ENCODE measurements at regions not wholly inside any gene's neighbourhood (a gene's known extent, or its start where the extent isn't known, plus 50 kb on each side); places are given as distances from the start of the nearest gene placed in this dataset.

GRCh38 chr12:111112311-111113098, 192.1 kb upstream of the MYL2 start:
- TF ChIP-seq CTCF (IDR thresholded peaks at IDR 0.05; ENCODE audit: borderline replicate concordance): no peak
- intact Hi-C loops (cut with micrococcal nuclease): no loop called here

DNA sequence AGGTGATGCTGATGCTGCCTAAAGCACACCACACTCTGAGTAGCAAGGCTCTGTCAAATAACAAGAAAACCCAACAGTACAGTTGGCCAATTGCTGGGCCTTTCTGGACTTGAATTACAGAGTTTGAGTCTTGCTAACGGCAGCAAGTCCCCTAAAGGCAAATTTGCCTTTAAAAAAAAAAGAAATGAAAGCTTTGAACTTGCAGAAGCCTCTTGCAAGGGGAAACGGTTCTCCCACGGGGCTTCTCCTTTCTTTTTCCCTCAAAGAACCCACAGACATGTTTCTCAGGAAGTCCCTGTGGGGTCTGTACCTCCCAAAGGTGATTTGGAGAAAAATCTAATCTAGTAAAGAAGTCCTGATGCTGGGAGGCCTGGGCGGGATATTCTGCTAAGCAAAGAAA, 191.3 kb upstream of the MYL2 start:
- DNase-seq: no peak
- intact Hi-C loops (cut with micrococcal nuclease): no loop called here
- Histone ChIP-seq H3K4me3 (no peak overlapping the region), H3K4me1 (no peaks in the 10 kb centered on the region), H3K36me3 (no peaks in the 10 kb centered on the region), H3K27me3 (ENCODE audit: low read depth) (peaks cover 16% of the 10 kb centered on the region), H3K9me3 (replicated peaks) (peaks cover 11% of the 10 kb centered on the region), H3K27ac (replicated peaks) (no peak overlapping the region)
- no peak for TF ChIP-seq CTCF (IDR thresholded peaks at IDR 0.05; ENCODE audit: borderline replicate concordance)

More at GRCh38 chr12:111112311-111113098, 192.1 kb upstream of the MYL2 start:
- H3K27me3 ChIP-seq (ENCODE audit: low read depth): peaks cover 17% of the 10 kb centered on the region
- no peak overlapping the region for H3K27ac ChIP-seq (replicated peaks)
- peaks cover 11% of the 10 kb centered on the region for H3K9me3 ChIP-seq (replicated peaks)
- no peaks in the 10 kb centered on the region for H3K4me1 ChIP-seq
- DNase-seq: no peak
- H3K36me3 ChIP-seq: no peaks in the 10 kb centered on the region
- H3K4me3 ChIP-seq: no peak overlapping the region

DNA sequence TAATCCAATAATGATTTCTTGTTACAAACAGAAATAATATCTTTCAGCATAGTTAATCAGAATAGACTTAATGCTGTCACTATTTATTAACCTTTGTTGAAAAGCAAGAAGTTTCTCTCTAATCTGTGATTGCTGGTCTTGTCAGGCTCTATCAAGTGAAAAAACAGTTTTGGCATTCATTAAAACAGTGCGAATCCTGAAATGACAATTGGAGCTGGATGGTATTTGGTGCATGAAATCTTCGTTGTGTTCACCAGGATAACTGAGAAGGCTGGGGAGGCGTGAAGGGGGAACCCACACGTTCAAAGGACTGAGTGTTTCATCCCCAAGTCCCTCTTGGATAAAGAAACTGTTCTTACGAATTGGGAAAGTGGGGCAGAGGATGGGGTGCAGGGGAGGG, 190.2 kb upstream of the MYL2 start:
- Histone ChIP-seq H3K4me1 (no peaks in the 10 kb centered on the region), H3K9me3 (replicated peaks) (peaks cover 11% of the 10 kb centered on the region), H3K36me3 (no peaks in the 10 kb centered on the region), H3K27ac (replicated peaks) (no peak overlapping the region), H3K4me3 (no peak overlapping the region), H3K27me3 (ENCODE audit: low read depth) (peaks cover 15% of the 10 kb centered on the region)
- no peak for TF ChIP-seq CTCF (IDR thresholded peaks at IDR 0.05; ENCODE audit: borderline replicate concordance)
- no peak for DNase-seq
- intact Hi-C loops (cut with micrococcal nuclease): no loop called here

DNA sequence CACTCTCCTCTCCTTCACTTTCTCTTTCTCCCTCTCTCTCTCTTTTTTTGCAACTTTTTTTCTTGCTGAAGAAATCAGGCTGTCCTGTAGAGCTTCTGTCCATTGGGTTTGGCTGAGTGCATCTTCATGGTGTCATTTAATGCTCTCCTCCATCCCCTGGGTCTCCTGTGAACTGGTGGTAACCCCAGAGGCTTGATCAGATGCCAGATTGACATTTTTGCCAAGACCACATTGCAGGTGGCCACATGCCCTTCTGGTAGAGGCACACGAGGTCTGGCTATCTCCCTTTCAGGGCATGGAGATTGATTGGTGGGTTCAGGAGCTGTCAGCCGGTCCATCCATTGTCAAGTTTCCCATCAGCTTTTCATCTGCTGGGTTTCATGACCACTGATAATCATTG, 188.3 kb upstream of the MYL2 start:
- Histone ChIP-seq H3K36me3 (no peaks in the 10 kb centered on the region), H3K27me3 (ENCODE audit: low read depth) (peaks cover 24% of the 10 kb centered on the region), H3K9me3 (replicated peaks) (peaks cover 11% of the 10 kb centered on the region), H3K4me3 (no peak overlapping the region), H3K27ac (replicated peaks) (no peak overlapping the region), H3K4me1 (no peaks in the 10 kb centered on the region)
- TF ChIP-seq CTCF (IDR thresholded peaks at IDR 0.05; ENCODE audit: borderline replicate concordance): no peak
- DNase-seq: no peak
- intact Hi-C loops (cut with micrococcal nuclease): no loop called here

- H3K27me3 ChIP-seq (ENCODE audit: low read depth): peaks cover 30% of the 10 kb centered on the region
- intact Hi-C loops (cut with micrococcal nuclease): no loop called here
- no peak for TF ChIP-seq CTCF (IDR thresholded peaks at IDR 0.05; ENCODE audit: borderline replicate concordance)
- H3K36me3 ChIP-seq: no peaks in the 10 kb centered on the region
- no peaks in the 10 kb centered on the region for H3K4me1 ChIP-seq
- no peak overlapping the region for H3K4me3 ChIP-seq
- peaks cover 11% of the 10 kb centered on the region for H3K9me3 ChIP-seq (replicated peaks)
- no peak for DNase-seq
- no peak overlapping the region for H3K27ac ChIP-seq (replicated peaks)
Observed at GRCh38 chr12:111107392-111108178, 187.2 kb upstream of the MYL2 start.

Measured in left ventricle myocardium inferior (tissue), 1 donor.